BLaER1 (cell line): ENCODE measurements at regions not wholly inside any gene's neighbourhood (a gene's known extent, or its start where the extent isn't known, plus 50 kb on each side); places are given as distances from the start of the nearest gene placed in this dataset.
A peak's percentile ranks its signal among the peaks of the same experiment; 100 is the strongest.
"Not testable (repeated sequence)": the region's sequence is repeated elsewhere in the genome, so short reads cannot be mapped to it uniquely, and the experiment has no call there.

Source experiments
- H3K27ac ChIP-seq: shearing (Covaris generic); formaldehyde crosslinking; 2 replicates; pipeline ENCODE4 v1.8.1; 2022
- H3K27me3 ChIP-seq: shearing (Covaris generic); formaldehyde crosslinking; 2 replicates; pipeline ENCODE4 v1.8.1; 2022
- H3K36me3 ChIP-seq: shearing (Covaris generic); formaldehyde crosslinking; 2 replicates; pipeline ENCODE4 v1.8.1; 2022
- H3K4me1 ChIP-seq: shearing (Covaris generic); formaldehyde crosslinking; 2 replicates; pipeline ENCODE4 v1.8.1; 2022
- H3K4me2 ChIP-seq: shearing (Covaris generic); formaldehyde crosslinking; 2 replicates; pipeline ENCODE4 v1.8.1; 2022
- H3K4me3 ChIP-seq: shearing (Covaris generic); formaldehyde crosslinking; 2 replicates; pipeline ENCODE4 v1.8.1; 2022
- H3K9ac ChIP-seq: shearing (Covaris generic); formaldehyde crosslinking; 2 replicates; pipeline ENCODE4 v1.8.1; 2022
- H3K9me3 ChIP-seq: shearing (Covaris generic); formaldehyde crosslinking; 2 replicates; pipeline ENCODE4 v1.8.1; 2022
- H4K20me1 ChIP-seq: shearing (Covaris generic); formaldehyde crosslinking; 2 replicates; pipeline ENCODE4 v1.8.1; 2022
- Cebpa-rat ChIP-seq: shearing (Covaris generic); IDR thresholded peaks from 2 replicates; pipeline ENCODE4 v1.8.1; 2022

DNA sequence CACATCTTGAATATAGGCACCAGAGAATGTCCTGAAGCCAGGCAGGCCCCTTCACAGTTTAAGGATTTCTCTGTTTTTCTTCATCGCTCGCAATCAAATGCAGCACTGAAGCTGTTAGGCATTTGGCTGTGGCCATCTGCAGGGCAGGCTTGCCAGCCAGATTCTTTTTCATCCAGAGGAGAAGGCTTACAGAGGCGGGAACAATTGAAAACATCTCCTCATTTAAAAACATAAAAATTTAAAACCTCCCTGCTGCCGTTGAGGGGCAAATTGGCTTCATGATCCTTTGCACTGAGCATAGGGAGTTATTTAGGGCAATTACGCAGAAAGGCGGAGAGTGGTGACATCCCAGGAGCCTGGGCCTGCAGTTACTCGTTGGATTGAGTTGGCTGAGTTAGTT is 500.0 kb downstream of the TYW1 start:
- H3K9me3 ChIP-seq, result peaks cover 14% of the 10 kb centered on the region; the same call in 1 of the 2 replicates
- no peak overlapping the region for H3K4me2 ChIP-seq
- no peaks in the 10 kb centered on the region for H3K27me3 ChIP-seq
- no peak overlapping the region for H3K4me3 ChIP-seq
- no peak overlapping the region for H3K27ac ChIP-seq
- H3K9ac ChIP-seq, result no peak overlapping the region
- TF ChIP-seq Cebpa-rat, result no peak
- H4K20me1 ChIP-seq, result no peaks in the 10 kb centered on the region
- H3K4me1 ChIP-seq, result peaks cover 2% of the 10 kb centered on the region
- H3K36me3 ChIP-seq, result no peaks in the 10 kb centered on the region

DNA sequence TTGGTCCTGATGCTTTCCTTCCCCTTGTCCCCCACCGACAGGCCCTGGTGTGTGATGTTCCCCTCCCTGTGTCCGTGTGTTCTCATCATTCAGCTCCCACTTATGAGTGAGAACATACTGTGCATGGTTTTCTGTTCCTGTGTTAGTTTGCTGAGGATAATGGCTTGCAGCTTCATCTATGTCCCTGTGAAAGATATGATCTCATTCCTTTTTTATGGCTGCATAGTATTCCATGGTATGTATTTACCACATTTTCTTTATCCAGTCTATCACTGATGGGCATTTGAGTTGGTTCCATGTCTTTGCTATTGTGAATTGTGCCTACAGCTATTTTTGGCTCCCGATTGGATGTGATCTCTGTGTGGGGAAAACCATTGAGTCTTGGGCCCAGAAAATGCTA is 501.3 kb downstream of the TYW1 start:
- H3K27me3 ChIP-seq, H3K36me3 ChIP-seq, H4K20me1 ChIP-seq, H3K27ac ChIP-seq, H3K4me3 ChIP-seq, H3K9ac ChIP-seq, H3K4me2 ChIP-seq: not testable (repeated sequence)
- peaks cover 14% of the 10 kb centered on the region for H3K4me1 ChIP-seq
- H3K9me3 ChIP-seq, result peaks cover 10% of the 10 kb centered on the region; the same call in 1 of the 2 replicates

DNA sequence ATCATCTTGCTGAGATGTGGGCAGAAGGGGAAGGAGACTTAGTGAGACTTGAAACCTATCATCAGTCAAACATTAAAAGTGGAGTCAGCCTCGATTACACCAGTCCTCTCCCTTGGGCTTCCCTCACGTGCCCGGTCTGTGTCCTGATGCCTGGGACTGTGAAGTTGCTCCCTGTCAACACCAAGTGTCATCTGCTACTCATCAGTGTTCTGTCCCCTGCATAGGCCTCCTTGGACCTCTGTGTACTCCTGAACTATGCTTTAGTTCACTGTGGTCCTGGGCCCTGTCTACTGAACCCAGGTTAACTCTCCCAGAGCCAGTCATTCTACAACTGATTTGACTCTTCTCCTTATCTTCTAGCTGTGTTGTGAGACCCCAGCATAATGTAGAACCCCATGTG is 506.3 kb downstream of the TYW1 start:
- Histone ChIP-seq H3K27me3 (no peaks in the 10 kb centered on the region), H3K9me3 (peaks cover 8% of the 10 kb centered on the region; the same call in 1 of the 2 replicates), H4K20me1 (no peaks in the 10 kb centered on the region), H3K4me2 (no peak overlapping the region), H3K9ac (no peak overlapping the region), H3K4me3 (no peak overlapping the region), H3K36me3 (no peaks in the 10 kb centered on the region), H3K4me1 (peaks cover 14% of the 10 kb centered on the region), H3K27ac (no peak overlapping the region)
- TF ChIP-seq Cebpa-rat, result no peak

GRCh38 chr7:67505449-67505848 is 508.8 kb downstream of the TYW1 start:
- Histone ChIP-seq H3K27me3 (no peaks in the 10 kb centered on the region), H3K4me1 (peaks cover 14% of the 10 kb centered on the region), H3K4me3 (no peak overlapping the region), H3K9me3 (no peaks in the 10 kb centered on the region), H3K36me3 (no peaks in the 10 kb centered on the region), H3K4me2 (no peak overlapping the region), H3K9ac (no peak overlapping the region), H4K20me1 (no peaks in the 10 kb centered on the region), H3K27ac (no peak overlapping the region)
- no peak for TF ChIP-seq Cebpa-rat

DNA sequence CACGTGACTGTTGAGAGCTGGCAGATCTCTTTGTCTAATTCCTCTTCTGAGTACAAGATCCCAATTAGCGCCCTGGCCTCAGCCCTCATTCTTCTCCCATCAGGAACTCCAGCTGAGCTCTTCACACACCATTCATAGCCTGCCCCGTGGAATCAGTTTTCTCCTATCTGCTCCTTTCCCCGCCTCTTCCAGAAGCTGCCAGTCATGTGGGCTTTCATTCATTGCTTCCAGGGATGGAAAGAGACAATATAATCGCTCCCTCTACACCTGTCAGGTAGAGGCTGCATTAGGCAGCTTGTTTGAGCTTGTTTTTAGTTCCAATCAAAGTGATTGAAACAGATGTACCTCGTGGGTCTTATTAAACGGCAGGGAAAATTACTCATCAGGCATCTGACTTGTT is 515.8 kb downstream of the TYW1 start:
- H3K4me2 ChIP-seq, result no peak overlapping the region
- no peak overlapping the region for H3K9ac ChIP-seq
- no peaks in the 10 kb centered on the region for H3K4me1 ChIP-seq
- H3K36me3 ChIP-seq, result no peaks in the 10 kb centered on the region
- no peak overlapping the region for H3K4me3 ChIP-seq
- TF ChIP-seq Cebpa-rat, result no peak
- H4K20me1 ChIP-seq, result no peaks in the 10 kb centered on the region
- no peaks in the 10 kb centered on the region for H3K9me3 ChIP-seq
- no peaks in the 10 kb centered on the region for H3K27me3 ChIP-seq
- H3K27ac ChIP-seq, result no peak overlapping the region

- Histone ChIP-seq H3K4me2 (peak overlapping the region; percentile 22), H3K4me3 (no peak overlapping the region), H3K9me3 (no peaks in the 10 kb centered on the region; the same call in 1 of the 2 replicates), H3K27me3 (no peaks in the 10 kb centered on the region), H3K9ac (no peak overlapping the region), H3K4me1 (peaks cover 9% of the 10 kb centered on the region), H3K36me3 (no peaks in the 10 kb centered on the region), H4K20me1 (no peaks in the 10 kb centered on the region), H3K27ac (no peak overlapping the region)
- no peak for TF ChIP-seq Cebpa-rat
Observed at GRCh38 chr7:67518580-67518979, 521.9 kb downstream of the TYW1 start.

DNA sequence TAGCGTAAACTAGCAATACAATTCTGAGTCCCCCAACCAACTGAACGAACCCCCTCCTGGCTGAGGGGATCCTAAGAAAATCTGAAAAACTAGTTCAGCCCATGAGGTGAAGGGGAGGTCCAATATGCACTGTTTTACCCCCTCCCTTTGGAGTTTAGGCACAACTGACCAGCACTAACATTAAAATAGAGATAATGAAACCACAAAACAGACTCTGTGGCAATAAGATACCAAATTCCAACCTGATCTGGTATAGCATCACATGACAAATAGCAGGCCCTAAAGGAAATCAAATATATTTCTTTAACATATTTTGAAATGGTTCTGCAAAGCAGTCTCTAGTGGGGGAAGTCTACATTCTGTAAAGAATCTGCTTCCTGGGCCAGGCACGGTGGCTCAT is 522.5 kb downstream of the TYW1 start:
- H3K4me3 ChIP-seq, result no peak overlapping the region
- no peak overlapping the region for H3K9ac ChIP-seq
- H3K4me1 ChIP-seq, result peaks cover 9% of the 10 kb centered on the region
- H3K36me3 ChIP-seq, result no peaks in the 10 kb centered on the region
- no peak overlapping the region for H3K27ac ChIP-seq
- no peaks in the 10 kb centered on the region for H3K27me3 ChIP-seq
- H4K20me1 ChIP-seq, result no peaks in the 10 kb centered on the region
- H3K4me2 ChIP-seq, result peak overlapping the region; percentile 22; the same call in 1 of the 2 replicates
- no peaks in the 10 kb centered on the region; the same call in 1 of the 2 replicates for H3K9me3 ChIP-seq
- TF ChIP-seq Cebpa-rat, result no peak

DNA sequence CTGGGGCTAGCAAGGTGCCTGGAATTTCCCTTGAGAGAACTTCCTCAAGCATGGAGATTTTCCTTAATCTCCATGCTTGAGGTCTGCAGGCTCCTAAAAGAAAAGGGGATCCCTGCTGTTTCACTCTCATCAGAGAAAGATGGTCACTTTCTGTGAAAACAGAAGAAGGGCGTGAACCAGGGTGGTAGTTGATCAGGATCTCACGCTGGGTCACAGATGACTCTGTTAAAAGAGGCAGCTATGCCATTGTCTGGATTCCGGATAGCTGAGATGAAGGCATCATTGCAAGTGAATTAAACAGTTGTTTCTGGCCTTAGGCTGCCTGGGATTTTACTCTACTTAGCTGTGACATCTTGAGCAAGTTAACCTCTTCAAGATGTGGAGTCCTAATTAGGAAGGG is 525.9 kb downstream of the TYW1 start:
- H3K27ac ChIP-seq, result no peak overlapping the region
- H3K4me1 ChIP-seq, result peaks cover 9% of the 10 kb centered on the region
- no peaks in the 10 kb centered on the region; the same call in 1 of the 2 replicates for H3K9me3 ChIP-seq
- no peaks in the 10 kb centered on the region for H3K27me3 ChIP-seq
- H3K9ac ChIP-seq, result no peak overlapping the region
- no peak overlapping the region for H3K4me2 ChIP-seq
- no peak overlapping the region for H3K4me3 ChIP-seq
- H3K36me3 ChIP-seq, result no peaks in the 10 kb centered on the region
- no peak for TF ChIP-seq Cebpa-rat
- H4K20me1 ChIP-seq, result no peaks in the 10 kb centered on the region

DNA sequence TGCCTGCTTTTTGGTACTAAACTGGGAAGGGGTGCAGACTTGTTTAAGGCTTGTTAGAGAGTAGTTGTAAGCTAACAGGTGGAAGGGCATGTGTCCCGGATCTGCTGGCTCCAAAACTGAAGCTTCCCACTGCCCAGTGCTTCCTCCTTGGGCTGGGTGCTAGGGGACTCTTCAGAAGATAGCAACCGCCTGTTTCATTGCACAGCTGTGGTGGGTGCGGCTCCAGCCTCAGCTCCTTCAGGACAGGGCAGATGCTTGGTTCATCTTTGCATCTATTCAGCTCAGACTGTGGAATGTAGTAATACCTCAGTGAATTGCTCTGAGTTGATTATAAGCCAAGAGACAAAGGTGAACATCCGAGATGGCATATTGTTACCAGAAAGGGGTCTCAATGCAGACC is 527.1 kb downstream of the TYW1 start:
- Histone ChIP-seq H3K9ac (no peak overlapping the region), H3K27ac (no peak overlapping the region), H3K4me2 (no peak overlapping the region), H3K4me1 (peaks cover 5% of the 10 kb centered on the region), H4K20me1 (no peaks in the 10 kb centered on the region), H3K4me3 (no peak overlapping the region), H3K27me3 (no peaks in the 10 kb centered on the region), H3K9me3 (no peaks in the 10 kb centered on the region; the same call in 1 of the 2 replicates), H3K36me3 (no peaks in the 10 kb centered on the region)
- no peak for TF ChIP-seq Cebpa-rat

- TF ChIP-seq Cebpa-rat, result no peak
Observed at GRCh38 chr7:67525588-67525987, 529.0 kb downstream of the TYW1 start.

GRCh38 chr7:67535241-67535989 is 538.8 kb downstream of the TYW1 start:
- H3K27me3 ChIP-seq, result no peaks in the 10 kb centered on the region
- TF ChIP-seq Cebpa-rat, result no peak
- H4K20me1 ChIP-seq, result no peaks in the 10 kb centered on the region
- H3K9me3 ChIP-seq, result peaks cover 4% of the 10 kb centered on the region; the same call in 1 of the 2 replicates
- no peak overlapping the region for H3K4me2 ChIP-seq
- no peak overlapping the region for H3K27ac ChIP-seq
- no peak overlapping the region for H3K9ac ChIP-seq
- no peak overlapping the region for H3K4me3 ChIP-seq
- H3K36me3 ChIP-seq, result no peaks in the 10 kb centered on the region
- H3K4me1 ChIP-seq, result no peaks in the 10 kb centered on the region

More at GRCh38 chr7:67525588-67525987, 529.0 kb downstream of the TYW1 start:
- Histone ChIP-seq H3K27me3 (no peaks in the 10 kb centered on the region), H3K4me1 (no peaks in the 10 kb centered on the region), H3K9ac (no peak overlapping the region), H3K27ac (no peak overlapping the region), H3K4me3 (no peak overlapping the region), H4K20me1 (no peaks in the 10 kb centered on the region), H3K36me3 (no peaks in the 10 kb centered on the region), H3K9me3 (no peaks in the 10 kb centered on the region; the same call in 1 of the 2 replicates), H3K4me2 (no peak overlapping the region)
